Karpas-422 (cell line): ENCODE measurements at regions not wholly inside any gene's neighbourhood (a gene's known extent, or its start where the extent isn't known, plus 50 kb on each side); places are given as distances from the start of the nearest gene placed in this dataset.
"Not testable (repeated sequence)": the region's sequence is repeated elsewhere in the genome, so short reads cannot be mapped to it uniquely, and the experiment has no call there.

Source experiments
- DNase-seq: peaks from one replicate; pipeline ENCODE4 v3.0.0-alpha.2; 2015
- H2AFZ ChIP-seq: fragments of 200-600 bp; sonication (generic); 2 replicates; pipeline ENCODE4 v1.6.1; 2014; ENCODE audit warnings: antibody characterized with exemption, low read length, mixed read lengths
- H3K27ac ChIP-seq: fragments of 200-600 bp; sonication (generic); 2 replicates; pipeline ENCODE4 v1.5.1; 2014; ENCODE audit warnings: mild to moderate bottlenecking, low read length, moderate library complexity
- H3K27me3 ChIP-seq: fragments of 200-600 bp; sonication (generic); 2 replicates; pipeline ENCODE4 v1.6.1; 2014; ENCODE audit warnings: low read length, mixed read lengths
- H3K36me3 ChIP-seq: fragments of 200-600 bp; sonication (generic); 2 replicates; pipeline ENCODE4 v1.6.1; 2014; ENCODE audit warnings: low read length, mixed read lengths; ENCODE audit not compliant: insufficient read depth
- H3K4me1 ChIP-seq: fragments of 200-600 bp; sonication (generic); 2 replicates; pipeline ENCODE4 v1.6.1; 2014; ENCODE audit warnings: mild to moderate bottlenecking, low read length, mixed read lengths
- H3K4me2 ChIP-seq: fragments of 200-600 bp; sonication (generic); 2 replicates; pipeline ENCODE4 v1.6.1; 2014; ENCODE audit warnings: low read length, low read depth, mild to moderate bottlenecking; ENCODE audit not compliant: poor library complexity, severe bottlenecking
- H3K4me3 ChIP-seq: fragments of 200-600 bp; sonication (generic); 2 replicates; pipeline ENCODE4 v1.5.1; 2014; ENCODE audit warnings: mild to moderate bottlenecking, antibody characterized with exemption, low read length, mixed read lengths
- H3K79me2 ChIP-seq: fragments of 200-600 bp; sonication (generic); 2 replicates; pipeline ENCODE4 v1.6.1; 2014; ENCODE audit warnings: mild to moderate bottlenecking, low read length, mixed read lengths
- H3K9ac ChIP-seq: fragments of 200-600 bp; sonication (generic); 2 replicates; pipeline ENCODE4 v1.6.0; 2014; ENCODE audit warnings: low read length
- H3K9me2 ChIP-seq: fragments of 200-600 bp; sonication (generic), shearing (Covaris generic); replicated peaks from 2 replicates; pipeline ENCODE4 v1.6.0; 2014; ENCODE audit warnings: mild to moderate bottlenecking, low read length, moderate library complexity; ENCODE audit not compliant: insufficient read depth
- H3K9me3 ChIP-seq: fragments of 300-700, 200-600 bp; sonication (generic); 2 replicates; pipeline ENCODE4 v1.6.1; 2014; ENCODE audit warnings: low read length, mixed read lengths
- H4K20me1 ChIP-seq: fragments of 200-600 bp; sonication (generic); 2 replicates; pipeline ENCODE4 v1.6.1; 2014; ENCODE audit warnings: mild to moderate bottlenecking, antibody characterized with exemption, low read length, low read depth; ENCODE audit not compliant: insufficient read depth

DNA sequence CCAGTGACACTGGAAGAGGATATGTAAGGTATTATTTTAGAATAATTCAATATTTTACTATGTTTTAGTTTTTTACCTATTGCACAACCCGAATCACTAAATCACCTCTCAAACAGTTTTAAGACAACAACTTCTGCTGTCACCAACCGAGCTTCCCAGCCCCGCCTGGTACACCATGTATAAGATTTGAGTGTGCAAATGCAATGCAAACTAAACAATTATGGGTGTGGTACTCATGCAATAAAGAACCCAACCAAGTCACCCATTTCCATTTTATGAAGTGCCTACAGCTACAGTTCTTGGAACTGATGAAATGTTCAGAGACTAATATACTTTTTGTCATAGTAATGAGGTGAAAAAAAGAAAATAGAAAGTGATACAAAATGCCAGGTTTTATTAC lies 256.2 kb downstream of the TAFA4 start:
- H4K20me1 ChIP-seq, result no peaks in the 10 kb centered on the region
- no peak overlapping the region for H3K4me3 ChIP-seq
- DNase-seq, result no peak
- H3K79me2 ChIP-seq, result no peaks in the 10 kb centered on the region
- no peak overlapping the region for H2AFZ ChIP-seq
- H3K9ac ChIP-seq, result no peak overlapping the region
- H3K36me3 ChIP-seq, result no peaks in the 10 kb centered on the region
- H3K27ac ChIP-seq, result no peak overlapping the region
- H3K4me2 ChIP-seq, result no peak overlapping the region
- H3K27me3 ChIP-seq, result no peaks in the 10 kb centered on the region
- no peaks in the 10 kb centered on the region for H3K4me1 ChIP-seq
- H3K9me3 ChIP-seq, result no peaks in the 10 kb centered on the region
- H3K9me2 ChIP-seq, result no peaks in the 10 kb centered on the region

DNA sequence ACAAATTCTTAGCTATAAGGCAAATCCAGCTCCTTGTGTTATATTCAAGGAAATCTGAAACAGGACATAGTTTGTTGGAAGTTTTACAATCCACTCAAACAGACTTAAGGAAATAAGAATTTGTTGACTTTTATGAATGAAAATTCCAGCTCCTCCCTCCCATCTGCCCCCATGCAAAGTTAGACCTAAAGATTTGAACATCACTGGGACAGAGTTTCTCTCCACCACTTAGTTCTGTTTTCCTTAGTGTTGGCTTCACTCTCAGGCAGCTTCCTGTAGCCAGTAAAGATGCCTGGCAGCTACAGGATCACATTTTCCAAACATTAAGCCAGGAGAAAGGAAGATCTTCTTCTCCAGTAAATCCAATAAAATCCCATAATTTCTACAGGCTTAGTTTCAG lies 265.0 kb downstream of the TAFA4 start:
- no peaks in the 10 kb centered on the region for H3K9me2 ChIP-seq
- no peak for DNase-seq
- H3K36me3 ChIP-seq, result no peaks in the 10 kb centered on the region
- no peak overlapping the region for H3K9ac ChIP-seq
- no peak overlapping the region for H3K4me2 ChIP-seq
- no peak overlapping the region for H2AFZ ChIP-seq
- H3K4me1 ChIP-seq, result no peaks in the 10 kb centered on the region
- no peaks in the 10 kb centered on the region for H3K27me3 ChIP-seq
- H3K79me2 ChIP-seq, result no peaks in the 10 kb centered on the region
- H4K20me1 ChIP-seq, result no peaks in the 10 kb centered on the region
- H3K27ac ChIP-seq, result no peak overlapping the region
- no peak overlapping the region for H3K4me3 ChIP-seq
- no peaks in the 10 kb centered on the region for H3K9me3 ChIP-seq

DNA sequence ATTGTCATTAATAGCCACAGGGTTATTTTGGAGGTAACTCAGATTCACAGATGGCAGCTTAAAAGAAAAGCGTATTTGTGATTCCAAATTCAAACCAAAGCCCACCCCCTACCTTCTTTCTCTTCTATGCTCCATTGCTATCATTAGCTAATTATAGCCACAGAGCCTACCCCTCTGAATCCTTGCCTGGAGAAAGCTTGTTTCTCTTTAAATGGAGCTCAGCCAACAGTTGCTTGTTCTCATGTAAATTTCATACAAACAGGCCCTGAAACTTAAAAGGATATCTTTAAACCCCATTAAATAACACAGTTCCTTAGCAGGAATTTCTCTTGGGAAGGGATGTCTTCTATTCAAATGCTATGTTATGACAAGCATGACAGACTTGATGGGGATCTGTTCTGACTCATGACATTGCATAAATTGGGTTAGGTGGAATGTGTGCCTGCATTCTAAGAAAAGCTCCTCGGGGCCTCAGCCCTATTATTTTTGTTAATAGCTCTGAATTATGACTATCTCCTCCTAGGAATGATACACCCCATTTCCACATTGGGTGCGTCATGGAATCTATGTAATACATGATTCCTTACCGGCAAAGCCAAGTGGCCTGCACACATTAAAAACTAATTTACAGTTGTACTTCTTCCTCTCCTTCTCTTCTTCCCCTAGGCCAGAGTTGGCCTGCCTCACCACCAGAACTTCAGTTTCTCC lies 265.8 kb downstream of the TAFA4 start:
- Histone ChIP-seq H3K27ac (no peak overlapping the region), H3K4me1 (no peaks in the 10 kb centered on the region), H3K9me2 (no peaks in the 10 kb centered on the region), H3K4me3 (no peak overlapping the region), H3K27me3 (no peaks in the 10 kb centered on the region), H3K4me2 (no peak overlapping the region), H3K9me3 (no peaks in the 10 kb centered on the region), H3K9ac (no peak overlapping the region), H3K79me2 (no peaks in the 10 kb centered on the region), H3K36me3 (no peaks in the 10 kb centered on the region), H2AFZ (no peak overlapping the region), H4K20me1 (no peaks in the 10 kb centered on the region)
- no peak for DNase-seq

DNA sequence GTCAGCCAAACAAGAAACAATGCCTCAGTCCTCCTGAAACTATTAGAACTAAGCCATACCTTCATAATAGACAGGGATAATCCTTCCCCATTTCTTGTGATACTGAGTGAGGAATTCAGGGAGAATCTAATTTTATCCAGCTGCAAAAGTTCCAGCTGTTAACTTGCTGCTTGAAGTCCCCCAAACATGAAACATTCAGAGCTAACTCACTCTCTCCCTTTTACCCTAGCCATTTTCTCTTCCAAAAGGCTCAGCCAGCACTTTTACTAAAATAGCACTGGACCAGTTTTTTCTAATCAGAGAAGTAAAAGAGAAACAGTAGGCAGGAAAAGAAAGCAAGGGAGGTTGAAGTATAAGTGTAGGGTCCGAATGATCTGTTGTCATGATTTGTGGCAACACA lies 268.1 kb downstream of the TAFA4 start:
- H3K27me3 ChIP-seq, result no peaks in the 10 kb centered on the region
- no peaks in the 10 kb centered on the region for H3K79me2 ChIP-seq
- no peak overlapping the region for H2AFZ ChIP-seq
- no peak for DNase-seq
- H4K20me1 ChIP-seq, result no peaks in the 10 kb centered on the region
- no peak overlapping the region for H3K4me3 ChIP-seq
- H3K9ac ChIP-seq, result no peak overlapping the region
- H3K9me3 ChIP-seq, result no peaks in the 10 kb centered on the region
- no peaks in the 10 kb centered on the region for H3K9me2 ChIP-seq
- H3K27ac ChIP-seq, result no peak overlapping the region
- H3K4me1 ChIP-seq, result no peaks in the 10 kb centered on the region
- H3K4me2 ChIP-seq, result no peak overlapping the region
- no peaks in the 10 kb centered on the region for H3K36me3 ChIP-seq

DNA sequence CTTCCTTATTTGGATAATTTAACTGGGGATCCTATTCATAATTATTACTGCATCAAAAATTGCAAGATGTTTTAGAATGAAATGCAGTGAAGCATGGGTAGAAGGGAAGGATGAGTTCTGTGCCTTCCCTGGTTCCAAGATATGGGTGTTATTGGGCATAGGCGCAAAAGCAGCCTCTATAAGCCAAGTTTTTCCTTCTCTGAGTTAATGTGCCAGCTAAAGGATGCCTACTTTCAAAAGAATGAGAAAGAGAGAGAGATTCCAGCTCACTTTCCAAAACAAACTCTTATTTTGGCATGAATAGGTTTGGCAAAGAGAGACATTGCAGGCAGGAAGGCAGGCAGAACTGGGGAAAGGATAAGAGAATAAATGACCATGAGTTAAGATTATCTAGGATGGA lies 270.2 kb downstream of the TAFA4 start:
- Histone ChIP-seq H4K20me1 (no peaks in the 10 kb centered on the region), H3K79me2 (no peaks in the 10 kb centered on the region), H3K9ac (no peak overlapping the region)

DNA sequence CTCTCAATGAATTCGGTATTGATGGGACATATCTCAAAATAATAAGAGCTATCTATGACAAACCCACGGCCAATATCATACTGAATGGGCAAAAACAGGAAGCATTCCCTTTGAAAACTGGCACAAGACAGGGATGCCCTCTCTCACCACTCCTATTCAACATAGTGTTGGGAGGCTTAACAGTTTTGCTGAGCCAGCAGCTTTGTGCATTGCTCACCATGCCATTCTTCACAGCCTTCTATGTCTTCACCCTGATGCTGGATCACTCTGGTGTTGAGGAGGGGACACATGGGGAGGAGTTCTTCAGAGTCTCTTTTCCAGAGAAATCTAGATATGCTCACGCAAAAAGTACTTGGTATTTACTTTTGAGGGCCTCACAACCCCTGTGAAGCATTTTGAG lies 281.7 kb downstream of the TAFA4 start:
- not testable (repeated sequence) for H2AFZ ChIP-seq, H3K4me2 ChIP-seq, H3K4me1 ChIP-seq, H4K20me1 ChIP-seq, H3K36me3 ChIP-seq, H3K9me3 ChIP-seq, H3K27me3 ChIP-seq, H3K9me2 ChIP-seq, H3K79me2 ChIP-seq, DNase-seq, H3K27ac ChIP-seq, H3K9ac ChIP-seq, H3K4me3 ChIP-seq

More for the DNA sequence above, 270.2 kb downstream of the TAFA4 start:
- H3K4me3 ChIP-seq, result no peak overlapping the region
- no peak overlapping the region for H3K27ac ChIP-seq
- no peaks in the 10 kb centered on the region for H3K4me1 ChIP-seq
- no peaks in the 10 kb centered on the region for H3K9me2 ChIP-seq
- no peaks in the 10 kb centered on the region for H3K9me3 ChIP-seq
- no peak overlapping the region for H2AFZ ChIP-seq
- no peaks in the 10 kb centered on the region for H3K36me3 ChIP-seq
- H3K27me3 ChIP-seq, result no peaks in the 10 kb centered on the region
- no peak for DNase-seq
- no peak overlapping the region for H3K4me2 ChIP-seq

DNA sequence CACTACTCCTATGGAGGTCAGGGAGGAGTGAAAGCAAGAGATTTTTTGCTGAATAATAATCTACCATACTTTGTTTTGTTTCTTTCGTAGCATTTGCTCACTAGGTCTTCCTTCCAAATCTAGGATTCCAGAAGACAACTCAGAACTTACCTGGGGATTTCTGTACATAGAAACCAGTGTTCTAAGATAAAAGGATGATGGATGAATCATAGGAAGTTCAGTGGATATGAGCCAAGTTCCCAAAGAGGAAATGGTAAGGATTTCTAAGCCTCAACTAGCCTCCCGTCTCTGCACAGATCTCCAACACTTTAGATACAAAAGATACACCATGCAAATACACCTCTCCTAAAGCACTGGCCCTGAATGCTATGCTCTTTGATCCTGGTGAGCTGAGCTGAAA lies 283.9 kb downstream of the TAFA4 start:
- no peaks in the 10 kb centered on the region for H3K79me2 ChIP-seq
- no peaks in the 10 kb centered on the region for H3K36me3 ChIP-seq
- no peak for DNase-seq
- no peaks in the 10 kb centered on the region for H3K9me2 ChIP-seq
- no peaks in the 10 kb centered on the region for H3K27me3 ChIP-seq
- no peaks in the 10 kb centered on the region for H3K9me3 ChIP-seq
- H2AFZ ChIP-seq, result no peak overlapping the region
- H3K27ac ChIP-seq, result no peak overlapping the region
- H3K9ac ChIP-seq, result no peak overlapping the region
- no peak overlapping the region for H3K4me2 ChIP-seq
- no peaks in the 10 kb centered on the region for H4K20me1 ChIP-seq
- no peak overlapping the region for H3K4me3 ChIP-seq
- H3K4me1 ChIP-seq, result no peaks in the 10 kb centered on the region

DNA sequence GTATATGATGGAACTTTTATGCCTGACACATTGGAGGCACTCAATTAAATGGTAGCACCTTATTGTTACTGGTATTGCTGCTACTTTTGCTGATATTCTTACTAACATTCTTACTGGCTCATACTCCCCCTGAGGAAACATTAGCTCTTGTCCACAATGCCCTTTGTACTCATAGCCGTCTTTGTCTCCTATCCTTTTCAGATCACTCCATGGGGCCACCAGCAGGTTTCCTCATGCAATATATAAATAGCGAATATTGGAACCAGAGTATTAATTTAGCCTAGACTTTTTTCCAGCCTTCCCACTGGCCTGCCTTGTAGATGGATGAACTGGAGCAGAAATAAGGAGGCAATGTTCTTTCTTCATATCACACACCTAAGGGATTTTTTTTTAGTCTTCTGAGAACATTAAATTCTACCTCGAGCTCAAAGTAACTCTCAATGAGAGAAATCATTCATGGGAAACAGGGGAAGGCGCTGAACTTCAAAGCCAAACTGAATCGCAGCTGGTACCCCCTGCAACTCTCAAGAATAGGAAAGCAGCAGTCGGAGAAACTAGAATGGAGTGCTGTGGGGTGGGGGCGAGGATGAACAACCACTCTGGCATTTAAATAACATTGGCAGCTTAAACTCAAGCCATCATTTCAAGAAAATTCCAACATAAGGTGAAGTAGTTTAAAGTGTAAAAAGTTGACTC lies 300.3 kb downstream of the TAFA4 start:
- Histone ChIP-seq H3K4me1 (no peaks in the 10 kb centered on the region), H3K4me2 (no peak overlapping the region), H4K20me1 (no peaks in the 10 kb centered on the region), H3K27me3 (no peaks in the 10 kb centered on the region), H3K79me2 (no peaks in the 10 kb centered on the region), H3K9me2 (no peaks in the 10 kb centered on the region), H3K36me3 (no peaks in the 10 kb centered on the region), H2AFZ (no peak overlapping the region), H3K4me3 (no peak overlapping the region), H3K9ac (no peak overlapping the region), H3K9me3 (no peaks in the 10 kb centered on the region), H3K27ac (no peak overlapping the region)
- no peak for DNase-seq
